GM19193 (cell line): ENCODE measurements at regions not wholly inside any gene's neighbourhood (a gene's known extent, or its start where the extent isn't known, plus 50 kb on each side); places are given as distances from the start of the nearest gene placed in this dataset.

ENCODE experiments used
- POLR2A ChIP-seq: IDR thresholded peaks from 4 replicates; pipeline ENCODE4 v1.6.1; 2011; ENCODE audit not compliant: insufficient read depth, insufficient read length; ENCODE audit errors: extremely low read depth

GRCh38 chr3:159062734-159063410 lies 261.0 kb downstream of the MFSD1 start:
- no peak for TF ChIP-seq POLR2A

- no peak for TF ChIP-seq POLR2A
These were observed 267.2 kb downstream of the MFSD1 start, which contains the start of gene IQCJ for GRCh38 chr3:159069091-159069490. Gene IQCJ, plus strand, starts transcription at chr3:159069319.

DNA sequence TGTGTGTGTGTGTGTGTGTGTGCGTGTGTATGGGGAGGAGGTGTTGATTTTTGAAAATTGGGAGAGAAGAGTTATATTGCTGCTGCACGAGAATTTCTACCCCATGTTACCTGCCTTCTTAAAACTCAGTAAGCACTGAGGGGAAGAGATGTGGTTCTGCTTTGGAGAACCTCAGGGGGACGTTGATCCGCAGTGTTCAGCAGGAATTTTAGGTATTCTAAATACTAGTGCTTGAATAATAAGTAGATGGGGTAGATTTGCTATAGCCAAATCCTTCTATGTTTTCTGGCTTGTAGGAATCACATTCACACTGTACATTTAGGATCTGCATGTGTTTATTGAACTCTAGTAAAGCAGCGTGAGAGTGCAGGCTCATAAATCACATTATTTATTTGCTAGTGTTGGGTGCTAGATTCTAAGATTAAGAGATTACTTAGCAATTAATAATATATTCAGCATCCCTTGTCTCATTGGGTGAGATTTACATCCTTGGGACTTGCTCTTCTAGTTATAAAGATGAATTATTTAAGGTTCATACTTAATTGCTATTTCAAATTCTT lies 268.1 kb downstream of the MFSD1 start:
- TF ChIP-seq POLR2A: no peak

DNA sequence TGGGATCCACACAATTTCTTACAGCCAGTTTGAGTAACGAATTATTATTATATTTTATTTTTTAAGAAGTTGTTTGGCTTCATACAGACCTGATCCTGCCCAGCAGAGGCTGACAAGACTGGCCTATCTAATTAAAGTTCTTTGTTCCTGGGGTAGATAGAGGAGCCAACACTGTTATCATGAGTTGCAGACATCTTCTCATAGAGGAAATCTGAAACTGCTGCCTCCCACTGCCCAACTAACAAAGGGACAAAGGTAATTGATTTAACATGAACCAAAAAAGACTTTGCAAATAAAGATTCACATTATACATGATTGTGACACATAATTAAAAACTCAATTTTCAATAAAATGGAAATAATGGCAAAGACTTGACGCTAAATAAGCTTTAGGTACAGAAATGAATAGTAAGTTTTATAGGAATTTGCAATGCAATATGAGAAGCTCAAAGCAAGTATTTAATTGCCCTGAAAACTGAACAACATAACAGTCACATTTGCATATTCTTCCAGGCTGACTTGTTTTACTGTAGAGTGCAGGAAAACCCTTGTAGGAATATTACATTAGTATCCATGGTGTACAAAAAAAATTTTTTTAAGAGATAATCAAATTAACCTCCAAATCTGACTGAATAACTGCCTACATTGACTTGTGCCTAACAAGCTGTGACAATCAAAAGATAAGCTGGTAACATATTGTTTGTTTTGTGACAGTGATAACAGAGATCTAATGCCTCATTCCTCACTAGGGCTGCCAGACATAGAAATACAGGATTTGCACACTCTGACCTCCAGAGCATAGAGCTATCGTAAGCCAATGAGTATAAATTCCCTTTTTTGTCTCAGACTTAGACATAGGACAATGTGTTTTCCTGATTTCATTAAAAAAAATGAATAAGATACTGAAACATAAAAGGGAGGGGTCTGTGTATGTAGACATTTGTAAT lies 273.2 kb downstream of the MFSD1 start:
- no peak for TF ChIP-seq POLR2A

DNA sequence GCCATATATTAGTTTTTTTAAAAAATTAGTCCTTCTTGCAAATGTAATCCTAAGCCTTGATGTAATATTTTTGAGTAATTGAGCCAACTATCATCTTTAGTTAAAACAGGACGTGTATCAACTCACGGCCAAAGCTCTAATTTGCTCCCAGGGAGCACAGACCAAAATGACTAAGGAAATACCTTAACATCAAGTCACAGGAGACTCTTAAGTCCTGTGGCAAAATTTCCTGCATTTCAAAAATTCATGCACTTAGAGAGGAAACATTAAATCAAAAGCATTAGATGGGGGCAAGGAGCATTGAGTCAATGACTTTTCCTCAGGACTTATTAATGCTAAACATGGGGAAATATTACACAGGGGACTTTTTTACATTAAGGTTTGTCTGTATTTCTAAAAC lies 276.0 kb downstream of the MFSD1 start:
- TF ChIP-seq POLR2A: no peak

- no peak for TF ChIP-seq POLR2A
These were observed 278.4 kb downstream of the MFSD1 start for GRCh38 chr3:159080256-159080655.

GRCh38 chr3:159080821-159081220 lies 279.0 kb downstream of the MFSD1 start:
- TF ChIP-seq POLR2A: no peak

- no peak for TF ChIP-seq POLR2A
These were observed 280.7 kb downstream of the MFSD1 start for GRCh38 chr3:159082519-159082918.

GRCh38 chr3:159091936-159092335 lies 290.1 kb downstream of the MFSD1 start:
- no peak for TF ChIP-seq POLR2A

DNA sequence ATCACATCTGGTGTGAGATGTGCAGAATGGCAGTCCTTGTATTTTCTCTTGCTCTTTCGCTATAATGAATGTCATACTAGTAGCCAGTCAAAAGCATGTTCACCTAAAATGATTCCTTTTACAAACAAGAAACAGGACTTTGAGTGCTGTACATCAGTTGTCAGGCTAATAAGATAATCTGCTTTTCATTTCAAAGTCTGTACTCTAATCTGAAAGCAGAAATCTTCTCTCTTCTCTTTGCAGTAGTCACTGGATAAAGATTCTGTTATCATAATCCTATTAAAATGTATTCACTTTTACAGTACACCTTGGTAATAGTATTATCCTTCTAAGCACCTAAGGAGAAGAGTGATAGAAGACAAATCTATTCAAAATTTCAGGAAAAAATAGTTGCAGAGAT lies 300.1 kb downstream of the MFSD1 start:
- TF ChIP-seq POLR2A: no peak

GRCh38 chr3:159112724-159113123 lies 310.9 kb downstream of the MFSD1 start:
- TF ChIP-seq POLR2A: no peak

GRCh38 chr3:159113221-159113875 lies 311.5 kb downstream of the MFSD1 start:
- TF ChIP-seq POLR2A: no peak

DNA sequence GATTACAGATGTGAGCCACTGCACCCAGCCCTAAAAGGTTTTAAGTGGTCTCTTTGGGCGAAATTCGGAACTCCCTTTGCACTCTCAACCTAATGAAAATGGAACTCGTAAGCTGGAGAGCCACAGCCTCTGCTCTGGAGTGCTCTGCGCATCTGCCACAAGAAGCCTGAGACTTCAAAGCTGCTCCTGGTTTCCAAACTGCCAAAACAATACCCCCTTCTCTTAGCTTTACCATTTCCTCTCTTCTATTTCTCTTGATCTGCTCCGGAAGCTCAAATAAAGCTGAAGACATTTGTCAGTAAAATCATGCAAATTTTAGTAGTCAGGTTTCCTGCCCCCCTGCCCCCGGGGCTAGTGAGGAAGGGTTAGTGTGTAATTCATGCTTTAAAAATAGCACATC lies 312.7 kb downstream of the MFSD1 start:
- TF ChIP-seq POLR2A: no peak

DNA sequence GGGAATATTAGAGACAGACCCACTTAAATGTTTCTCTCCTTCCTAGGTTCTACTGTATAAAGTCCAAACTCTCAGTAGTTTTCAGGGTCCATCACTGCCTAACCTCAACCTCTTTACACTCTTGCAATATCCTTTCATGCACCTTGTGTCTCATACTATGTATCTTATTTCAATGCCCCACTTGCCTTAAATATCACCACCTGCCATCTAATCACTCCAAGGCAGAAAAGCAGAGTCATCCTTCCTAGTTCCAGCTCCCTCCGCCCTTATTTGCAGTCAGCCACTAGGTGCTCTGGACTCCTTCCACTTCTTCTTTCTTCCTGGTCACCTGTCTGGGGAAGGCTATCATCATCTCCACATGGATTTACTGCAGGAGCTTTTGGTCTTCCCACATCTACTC lies 322.0 kb downstream of the MFSD1 start:
- TF ChIP-seq POLR2A: no peak
